ENCODE measurements at regions not wholly inside any gene's neighbourhood (a gene's known extent, or its start where the extent isn't known, plus 50 kb on each side); places are given as distances from the start of the nearest gene placed in this dataset.

- H3K4me3 ChIP-seq (ENCODE audit: low read depth, low read length): no peak overlapping the region
- DNase-seq (ENCODE audit: low read depth): no peak
- no peak for TF ChIP-seq CTCF (IDR thresholded peaks at IDR 0.05; ENCODE audit: insufficient read depth, low read depth, low read length)
Observed at GRCh38 chr18:50460716-50461115, 85.9 kb downstream of the SKA1 start.

GRCh38 chr18:50461251-50461650, 86.4 kb downstream of the SKA1 start:
- TF ChIP-seq CTCF (IDR thresholded peaks at IDR 0.05; ENCODE audit: insufficient read depth, low read depth, low read length): no peak
- DNase-seq (ENCODE audit: low read depth): no peak
- no peak overlapping the region for H3K4me3 ChIP-seq (ENCODE audit: low read depth, low read length)

- H3K4me3 ChIP-seq (ENCODE audit: low read depth, low read length): no peak overlapping the region
- no peak for TF ChIP-seq CTCF (IDR thresholded peaks at IDR 0.05; ENCODE audit: insufficient read depth, low read depth, low read length)
- DNase-seq (ENCODE audit: low read depth): no peak
Observed at GRCh38 chr18:50465211-50466153, 90.6 kb downstream of the SKA1 start.

- no peak for DNase-seq (ENCODE audit: low read depth)
Observed at GRCh38 chr18:50466634-50467033, 91.8 kb downstream of the SKA1 start.

GRCh38 chr18:50468807-50469206, 91.1 kb upstream of the MAPK4 start:
- TF ChIP-seq CTCF (IDR thresholded peaks at IDR 0.05; ENCODE audit: insufficient read depth, low read depth, low read length): no peak
- no peak overlapping the region for H3K4me3 ChIP-seq (ENCODE audit: low read depth, low read length)
- DNase-seq (ENCODE audit: low read depth): no peak

More at GRCh38 chr18:50466634-50467033, 91.8 kb downstream of the SKA1 start:
- TF ChIP-seq CTCF (IDR thresholded peaks at IDR 0.05; ENCODE audit: insufficient read depth, low read depth, low read length): no peak
- H3K4me3 ChIP-seq (ENCODE audit: low read depth, low read length): no peak overlapping the region

- TF ChIP-seq CTCF (IDR thresholded peaks at IDR 0.05; ENCODE audit: insufficient read depth, low read depth, low read length): no peak
- H3K4me3 ChIP-seq (ENCODE audit: low read depth, low read length): no peak overlapping the region
- no peak for DNase-seq (ENCODE audit: low read depth)
Observed at GRCh38 chr18:50469380-50469781, 90.5 kb upstream of the MAPK4 start.

Data from fibroblast of villous mesenchyme (primary cell).